DND-41 (cell line): ENCODE measurements at regions not wholly inside any gene's neighbourhood (a gene's known extent, or its start where the extent isn't known, plus 50 kb on each side); places are given as distances from the start of the nearest gene placed in this dataset.

Experiments
- ATAC-seq: fragments of 200-7000 bp; cut with Tn5 transposase; 3 replicates; pipeline ENCODE4 v1.9.1; 2021; ENCODE audit warnings: low read depth; ENCODE audit not compliant: insufficient read depth
- DNase-seq: peaks from one replicate; pipeline ENCODE4 v3.0.0-alpha.2; 2020
- H2AFZ ChIP-seq: 2 replicates; pipeline ENCODE4 v1.6.0; 2012; ENCODE audit warnings: low read depth, low read length
- H3K27ac ChIP-seq: 2 replicates; pipeline ENCODE4 v1.5.1; 2012; ENCODE audit warnings: low read length, inconsistent platforms
- H3K27me3 ChIP-seq: fragments of 200-600 bp; sonication (generic); 2 replicates; pipeline ENCODE4 v1.6.0; 2012; ENCODE audit warnings: low read length, mild to moderate bottlenecking, inconsistent platforms; ENCODE audit not compliant: insufficient read depth, poor library complexity
- H3K36me3 ChIP-seq: 2 replicates; pipeline ENCODE4 v1.5.1; 2012; ENCODE audit warnings: low read length, inconsistent platforms; ENCODE audit not compliant: insufficient read depth
- H3K4me1 ChIP-seq: 2 replicates; pipeline ENCODE4 v1.5.1; 2012; ENCODE audit warnings: mild to moderate bottlenecking, low read length; ENCODE audit not compliant: insufficient read depth
- H3K4me2 ChIP-seq: 2 replicates; pipeline ENCODE4 v1.6.0; 2012; ENCODE audit warnings: mild to moderate bottlenecking, moderate library complexity, low read length, inconsistent platforms; ENCODE audit not compliant: insufficient read depth
- H3K4me3 ChIP-seq, 2 experiments: fragments of 200-600 bp in 1 of 2; shearing (Covaris generic) in 1 of 2; 2 replicates each; pipeline ENCODE4 v1.5.1; 2012 to 2016; ENCODE audit warnings: inconsistent platforms in 2 of 2, low read length in 2 of 2, mild to moderate bottlenecking in 2 of 2, low read depth in 1 of 2, moderate library complexity in 1 of 2
- H3K79me2 ChIP-seq: 2 replicates; pipeline ENCODE4 v1.6.0; 2012; ENCODE audit warnings: low read length, inconsistent platforms; ENCODE audit not compliant: insufficient read depth
- H3K9ac ChIP-seq: 2 replicates; pipeline ENCODE4 v1.6.0; 2012; ENCODE audit warnings: low read depth, mild to moderate bottlenecking, inconsistent platforms, low read length, moderate library complexity
- H3K9me3 ChIP-seq: 2 replicates; pipeline ENCODE4 v1.5.1; 2012; ENCODE audit warnings: low read length, moderate library complexity, mild to moderate bottlenecking, inconsistent platforms; ENCODE audit not compliant: insufficient read depth, severe bottlenecking
- H4K20me1 ChIP-seq: 2 replicates; pipeline ENCODE4 v1.6.0; 2012; ENCODE audit warnings: low read length; ENCODE audit not compliant: insufficient read depth
- EZH2 ChIP-seq: IDR thresholded peaks from 3 replicates; pipeline ENCODE4 v1.6.1; 2012; ENCODE audit warnings: borderline replicate concordance, low read depth, mild to moderate bottlenecking, moderate library complexity, low read length, inconsistent platforms; ENCODE audit not compliant: severe bottlenecking
- TF ChIP-seq, protein P1 (sequence below): IDR thresholded peaks from 2 replicates; pipeline ENCODE4 v1.5.1; 2012; ENCODE audit warnings: borderline replicate concordance, low read length, moderate library complexity, mild to moderate bottlenecking; ENCODE audit not compliant: poor library complexity, severe bottlenecking; ENCODE audit errors: extremely low read depth

DNA sequence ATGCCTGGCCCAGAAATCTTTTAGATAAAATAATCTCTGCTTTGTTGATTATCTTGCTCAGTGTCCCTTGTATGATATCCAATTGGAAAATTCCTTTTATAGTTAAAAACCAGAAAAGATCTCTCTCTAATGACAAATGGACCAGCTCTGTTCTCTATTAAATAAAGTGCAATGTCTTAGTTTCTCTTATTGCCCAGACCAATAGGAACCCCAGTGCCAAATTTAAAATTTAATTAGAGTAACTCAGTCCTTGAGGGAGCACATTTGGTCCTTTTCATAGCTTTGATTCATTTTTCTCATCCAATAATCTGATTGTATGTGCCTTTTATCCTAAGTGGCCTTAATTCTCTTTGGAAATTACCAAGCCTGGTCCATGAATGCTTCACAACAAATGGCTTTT lies 158.9 kb upstream of the FOXK1 start:
- H3K27me3 ChIP-seq = no peaks in the 10 kb centered on the region
- no peak for TF ChIP-seq EZH2
- TF ChIP-seq, protein P1, sequence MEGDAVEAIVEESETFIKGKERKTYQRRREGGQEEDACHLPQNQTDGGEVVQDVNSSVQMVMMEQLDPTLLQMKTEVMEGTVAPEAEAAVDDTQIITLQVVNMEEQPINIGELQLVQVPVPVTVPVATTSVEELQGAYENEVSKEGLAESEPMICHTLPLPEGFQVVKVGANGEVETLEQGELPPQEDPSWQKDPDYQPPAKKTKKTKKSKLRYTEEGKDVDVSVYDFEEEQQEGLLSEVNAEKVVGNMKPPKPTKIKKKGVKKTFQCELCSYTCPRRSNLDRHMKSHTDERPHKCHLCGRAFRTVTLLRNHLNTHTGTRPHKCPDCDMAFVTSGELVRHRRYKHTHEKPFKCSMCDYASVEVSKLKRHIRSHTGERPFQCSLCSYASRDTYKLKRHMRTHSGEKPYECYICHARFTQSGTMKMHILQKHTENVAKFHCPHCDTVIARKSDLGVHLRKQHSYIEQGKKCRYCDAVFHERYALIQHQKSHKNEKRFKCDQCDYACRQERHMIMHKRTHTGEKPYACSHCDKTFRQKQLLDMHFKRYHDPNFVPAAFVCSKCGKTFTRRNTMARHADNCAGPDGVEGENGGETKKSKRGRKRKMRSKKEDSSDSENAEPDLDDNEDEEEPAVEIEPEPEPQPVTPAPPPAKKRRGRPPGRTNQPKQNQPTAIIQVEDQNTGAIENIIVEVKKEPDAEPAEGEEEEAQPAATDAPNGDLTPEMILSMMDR = no peak
- no peak for ATAC-seq
- H3K9ac ChIP-seq = no peak overlapping the region
- no peak overlapping the region for H3K4me2 ChIP-seq
- no peak for DNase-seq
- H3K4me3 ChIP-seq = no peak overlapping the region
- no peak overlapping the region for H2AFZ ChIP-seq
- no peaks in the 10 kb centered on the region for H4K20me1 ChIP-seq
- H3K9me3 ChIP-seq = no peaks in the 10 kb centered on the region
- H3K36me3 ChIP-seq = no peaks in the 10 kb centered on the region
- no peaks in the 10 kb centered on the region for H3K79me2 ChIP-seq
- H3K27ac ChIP-seq = no peak overlapping the region
- H3K4me1 ChIP-seq = no peaks in the 10 kb centered on the region

DNA sequence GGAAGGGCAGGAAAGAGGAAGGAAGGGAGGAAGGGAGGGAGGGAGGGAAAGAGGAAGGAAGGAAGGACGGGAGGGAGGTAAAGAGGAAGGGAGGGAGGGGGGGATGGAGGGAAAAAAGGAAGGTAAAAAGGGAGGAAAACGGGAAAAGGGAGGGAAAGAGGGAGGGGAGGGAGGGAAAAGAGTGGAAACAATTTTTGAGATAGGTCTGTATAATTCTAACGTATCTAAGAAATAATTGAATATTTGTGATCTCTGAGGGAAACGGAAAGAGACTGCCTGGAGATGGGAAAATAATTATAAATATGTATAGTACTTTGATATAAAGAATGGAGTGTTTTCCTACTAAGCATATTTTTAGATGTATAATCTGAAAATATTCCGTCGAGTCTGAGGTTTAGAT lies 158.2 kb upstream of the FOXK1 start:
- no peak for TF ChIP-seq EZH2
- TF ChIP-seq, protein P1 = no peak
- Histone ChIP-seq H2AFZ (no peak overlapping the region), H3K36me3 (no peaks in the 10 kb centered on the region), H3K4me1 (no peaks in the 10 kb centered on the region), H3K9ac (no peak overlapping the region), H3K9me3 (no peaks in the 10 kb centered on the region), H3K27ac (no peak overlapping the region), H3K27me3 (no peaks in the 10 kb centered on the region), H3K4me3 (no peak overlapping the region), H4K20me1 (no peaks in the 10 kb centered on the region), H3K79me2 (no peaks in the 10 kb centered on the region), H3K4me2 (no peak overlapping the region)
- ATAC-seq (no peak), DNase-seq (no peak)

DNA sequence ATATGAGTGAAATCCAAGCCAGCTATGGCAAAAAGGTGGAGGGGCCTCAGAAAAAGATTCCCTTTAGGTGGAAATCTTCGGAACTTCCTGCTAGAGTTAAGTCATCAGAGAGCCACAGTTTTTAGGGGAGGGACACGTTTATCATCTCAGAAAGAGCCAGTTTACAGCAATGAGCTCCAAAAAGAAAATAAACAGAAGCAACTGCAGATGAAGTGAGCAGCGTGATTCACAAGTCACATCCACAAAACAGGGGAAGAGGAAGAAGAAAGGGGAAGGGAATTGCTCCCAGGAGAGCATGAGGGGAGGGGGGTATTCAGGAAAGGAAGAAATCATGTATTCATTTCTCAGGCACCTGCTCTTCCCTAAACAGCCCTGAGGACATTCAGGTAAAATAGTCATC lies 156.2 kb upstream of the FOXK1 start:
- ATAC-seq = no peak

More for the DNA sequence above, 156.2 kb upstream of the FOXK1 start:
- Histone ChIP-seq H3K27me3 (no peaks in the 10 kb centered on the region), H2AFZ (no peak overlapping the region), H3K4me1 (no peaks in the 10 kb centered on the region), H3K79me2 (no peaks in the 10 kb centered on the region), H3K4me2 (no peak overlapping the region), H3K36me3 (no peaks in the 10 kb centered on the region), H4K20me1 (no peaks in the 10 kb centered on the region), H3K9me3 (peaks cover 2% of the 10 kb centered on the region), H3K4me3 (no peak overlapping the region), H3K9ac (no peak overlapping the region), H3K27ac (no peak overlapping the region)
- TF ChIP-seq, protein P1 = no peak
- no peak for TF ChIP-seq EZH2
- DNase-seq = no peak
